T47D (cell line): ENCODE measurements at regions not wholly inside any gene's neighbourhood (a gene's known extent, or its start where the extent isn't known, plus 50 kb on each side); places are given as distances from the start of the nearest gene placed in this dataset.
A peak's percentile ranks its signal among the peaks of the same experiment; 100 is the strongest.

Source experiments
- DNase-seq, 2 experiments: peaks; one replicate each; pipeline versions ENCODE4 v3.0.0 to v3.0.0-alpha.2; 2011 to 2012; ENCODE audit warnings: low read depth in 1 of 2, low spot score in 1 of 2
- JUND ChIP-seq: IDR thresholded peaks from 2 replicates; pipeline ENCODE4 v1.6.1; 2012; ENCODE audit warnings: low read depth
- in situ Hi-C: cut with HindIII; loops from 2 replicates; pipeline ENCODE4 v1.10.0; 2016; ENCODE audit warnings: low sequenced_read_pairs, low pct_unique_long_range_greater_than_20kb

GRCh38 chr4:110787109-110787508, 164.2 kb upstream of the PITX2 start:
- no peak for TF ChIP-seq JUND

GRCh38 chr4:110787707-110788106, 164.8 kb upstream of the PITX2 start:
- DNase-seq: no peak
- in situ Hi-C loops: no loop called here
- no peak for TF ChIP-seq JUND

More at GRCh38 chr4:110787109-110787508, 164.2 kb upstream of the PITX2 start:
- DNase-seq: no peak
- in situ Hi-C loops: no loop called here

GRCh38 chr4:110788302-110788701, 165.4 kb upstream of the PITX2 start:
- no peak for DNase-seq
- no peak for TF ChIP-seq JUND
- in situ Hi-C loops: no loop called here

- no peak for TF ChIP-seq JUND
- in situ Hi-C loops: no loop called here
- no peak for DNase-seq
Observed at GRCh38 chr4:110792036-110792435, 169.2 kb upstream of the PITX2 start.

- TF ChIP-seq JUND: no peak
- no peak for DNase-seq
- in situ Hi-C loops: no loop called here
Observed at GRCh38 chr4:110793381-110793801, 170.5 kb upstream of the PITX2 start.

GRCh38 chr4:110793890-110794554, 171.1 kb upstream of the PITX2 start:
- no peak for DNase-seq
- TF ChIP-seq JUND: no peak
- in situ Hi-C loops: no loop called here

- no peak for TF ChIP-seq JUND
- DNase-seq: no peak
- in situ Hi-C loops: no loop called here
Observed at GRCh38 chr4:110795971-110796370, 173.1 kb upstream of the PITX2 start.

- TF ChIP-seq JUND: no peak
- in situ Hi-C loops: no loop called here
- no peak for DNase-seq
Observed at GRCh38 chr4:110797486-110797885, 174.6 kb upstream of the PITX2 start.

- TF ChIP-seq JUND: no peak
- DNase-seq: peak in 1 of 2 experiments; percentile 27
- in situ Hi-C loops: no loop called here
Observed at GRCh38 chr4:110798687-110799086, 175.8 kb upstream of the PITX2 start.

GRCh38 chr4:110799211-110799610, 176.3 kb upstream of the PITX2 start:
- DNase-seq: no peak
- in situ Hi-C loops: no loop called here
- no peak for TF ChIP-seq JUND

GRCh38 chr4:110801591-110801990, 178.7 kb upstream of the PITX2 start:
- in situ Hi-C loops: no loop called here
- TF ChIP-seq JUND: no peak
- DNase-seq: no peak

GRCh38 chr4:110808351-110808878, 185.5 kb upstream of the PITX2 start:
- no peak for DNase-seq
- no peak for TF ChIP-seq JUND
- in situ Hi-C loops: no loop called here

- no peak for TF ChIP-seq JUND
- in situ Hi-C loops: no loop called here
- DNase-seq: no peak
Observed at GRCh38 chr4:110815950-110816349, 193.1 kb upstream of the PITX2 start.

GRCh38 chr4:110816367-110816766, 193.5 kb upstream of the PITX2 start:
- no peak for TF ChIP-seq JUND
- DNase-seq: no peak
- in situ Hi-C loops: no loop called here
